T-cell (primary cell): ENCODE measurements at regions not wholly inside any gene's neighbourhood (a gene's known extent, or its start where the extent isn't known, plus 50 kb on each side); places are given as distances from the start of the nearest gene placed in this dataset.

Experiments
- ATAC-seq, 4 experiments: fragments of 200-7000 bp in 3 of 4; fragments of 150-1000 bp in 1 of 4; cut with Tn5 transposase; replicated peaks in 1 of 4; 1 replicate in 3 of 4; 2 replicates in 1 of 4; pipeline ENCODE4 v1.10.0; 2021; ENCODE audit warnings: moderate library complexity in 3 of 4, mild to moderate bottlenecking in 2 of 4, moderate number of reproducible peaks in 1 of 4
- CTCF ChIA-PET, 2 donors: fragments of 300-600 bp; sonication (Branson Sonifier 250); formaldehyde crosslinking; loops; one replicate each; lab custom pipeline; 2022; ENCODE audit warnings: antibody characterized with exemption in 2 of 2; lab: Charles Lee
- POLR2A ChIA-PET, 2 donors: fragments of 300-600 bp; sonication (Branson Sonifier 250); formaldehyde crosslinking; loops; one replicate each; lab custom pipeline; 2022; ENCODE audit warnings: antibody characterized with exemption in 2 of 2; lab: Charles Lee
- DNase-seq, 35 experiments: peaks; one replicate each; pipeline versions ENCODE4 v3.0.0 to v3.0.0-alpha.2; 2013 to 2023
- H3K27ac ChIP-seq: one replicate; pipeline ENCODE4 v1.5.1; 2013; ENCODE audit warnings: low read length
- H3K27me3 ChIP-seq, 2 experiments: replicated peaks in 1 of 2; 1 replicate in 1 of 2; 2 replicates in 1 of 2; pipeline versions ENCODE4 v1.6.1 to v1.7.0; 2013; ENCODE audit warnings: low read length in 1 of 2, mixed read lengths in 1 of 2; ENCODE audit not compliant: control insufficient read depth in 2 of 2, insufficient read depth in 2 of 2; ENCODE audit errors: extremely low read depth in 1 of 2
- H3K36me3 ChIP-seq, 2 donors: 1 replicate in 1 of 2; 2 replicates in 1 of 2; pipeline versions ENCODE4 v1.6.1 to v1.7.0; 2013; ENCODE audit warnings: low read length in 1 of 2; ENCODE audit not compliant: control insufficient read depth in 2 of 2, insufficient read depth in 1 of 2; ENCODE audit errors: extremely low read depth in 1 of 2
- H3K4me1 ChIP-seq, 2 experiments: 1 replicate in 1 of 2; 2 replicates in 1 of 2; pipeline versions ENCODE4 v1.6.1 to v1.7.0; 2013; ENCODE audit warnings: low read length in 2 of 2, mixed read lengths in 1 of 2; ENCODE audit not compliant: insufficient read depth in 2 of 2, control insufficient read depth in 1 of 2; ENCODE audit errors: extremely low read depth in 1 of 2
- H3K4me3 ChIP-seq, 2 donors: 1 replicate in 1 of 2; 2 replicates in 1 of 2; pipeline versions ENCODE4 v1.5.1 to v1.7.0; 2013; ENCODE audit warnings: mild to moderate bottlenecking in 2 of 2, low read length in 1 of 2, moderate library complexity in 1 of 2; ENCODE audit not compliant: control insufficient read depth in 1 of 2; ENCODE audit errors: extremely low read depth in 1 of 2
- H3K9me3 ChIP-seq: 2 replicates; pipeline ENCODE4 v1.7.0; 2013
- H3K27ac Mint-ChIP-seq, 2 donors: one replicate each; pipeline ENCODE4 v1.8.0; 2020 to 2021; ENCODE audit warnings: mild to moderate bottlenecking in 2 of 2, mixed read lengths in 2 of 2
- H3K27me3 Mint-ChIP-seq, 2 donors: one replicate each; pipeline ENCODE4 v1.8.0; 2021 to 2022; ENCODE audit warnings: mixed read lengths in 2 of 2
- H3K36me3 Mint-ChIP-seq: one replicate; pipeline ENCODE4 v1.8.0; 2021; ENCODE audit warnings: mixed read lengths
- H3K4me1 Mint-ChIP-seq, 3 donors: one replicate each; pipeline ENCODE4 v1.8.0; 2020 to 2022; ENCODE audit warnings: mixed read lengths in 3 of 3, mild to moderate bottlenecking in 1 of 3
- H3K4me3 Mint-ChIP-seq, 3 donors: one replicate each; pipeline ENCODE4 v1.8.0; 2020 to 2022; ENCODE audit warnings: mild to moderate bottlenecking in 3 of 3, mixed read lengths in 3 of 3, moderate library complexity in 3 of 3
- H3K9me3 Mint-ChIP-seq, 3 donors: one replicate each; pipeline ENCODE4 v1.8.0; 2020 to 2022; ENCODE audit warnings: mixed read lengths in 3 of 3
- WGBS: methylation state at CpG from one replicate; pipeline ENCODE4 v1.1.5; 2013; ENCODE audit warnings: missing lambda C conversion rate; ENCODE audit not compliant: insufficient coverage; 5-methylcytosine and 5-hydroxymethylcytosine counted together

DNA sequence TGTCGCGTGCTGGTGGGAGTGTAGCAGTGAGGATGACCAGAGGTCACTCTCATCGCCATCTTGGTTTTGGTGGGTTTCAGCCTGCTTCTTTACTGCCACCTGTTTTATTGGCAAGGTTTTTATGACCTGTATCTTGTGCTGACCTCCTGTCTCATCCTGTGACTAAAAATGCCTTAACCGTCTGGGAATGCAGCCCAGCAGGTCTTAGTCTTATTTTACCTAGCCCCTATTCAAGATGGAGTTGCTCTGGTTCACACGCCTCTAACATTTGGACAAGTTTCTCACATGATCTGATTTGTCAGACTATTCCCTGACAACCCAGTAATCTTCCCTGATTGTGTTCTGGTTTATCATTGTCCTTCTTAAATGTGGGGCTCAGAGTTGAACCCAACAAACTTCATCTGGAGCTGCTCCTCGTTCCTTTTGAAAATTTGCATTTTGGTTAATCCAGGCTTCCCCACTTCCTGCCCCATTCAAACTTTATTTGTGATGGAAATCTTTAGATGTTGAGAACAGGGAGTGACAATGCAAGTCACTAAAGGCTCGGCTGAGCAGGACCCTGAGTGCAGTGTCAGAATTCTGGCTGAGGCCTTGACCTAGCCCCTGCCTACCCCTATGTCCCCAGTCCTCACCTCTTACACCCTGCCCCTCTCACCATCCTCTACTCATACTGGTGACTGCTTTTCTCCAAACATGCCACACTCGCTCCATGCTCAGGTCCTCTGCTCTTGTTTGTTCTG lies 226.8 kb downstream of the STIM2 start:
- CTCF ChIA-PET = no interaction called here
- Mint-ChIP-seq H3K4me3 (no peak overlapping the region), H3K9me3 (no peaks in the 10 kb centered on the region), H3K27ac (no peak overlapping the region), H3K4me1 (peaks cover 11 to 19% (median 18%) of the 10 kb centered on the region in 3 donors), H3K27me3 (peaks cover 57 to 59% of the 10 kb centered on the region in 2 donors), H3K36me3 (no peaks in the 10 kb centered on the region)
- POLR2A ChIA-PET = no interaction called here
- no peaks in the 10 kb centered on the region for H3K36me3 ChIP-seq
- H3K27me3 ChIP-seq = peaks cover 2 to 36% of the 10 kb centered on the region in 2 experiments
- WGBS = 93% methylated on average over 6 of the region's 8 CpGs
- ATAC-seq = no peak
- no peak for DNase-seq
- no peak overlapping the region for H3K4me3 ChIP-seq
- H3K9me3 ChIP-seq = no peaks in the 10 kb centered on the region
- no peak overlapping the region for H3K27ac ChIP-seq
- peaks cover 0 to 5% of the 10 kb centered on the region in 2 experiments for H3K4me1 ChIP-seq

DNA sequence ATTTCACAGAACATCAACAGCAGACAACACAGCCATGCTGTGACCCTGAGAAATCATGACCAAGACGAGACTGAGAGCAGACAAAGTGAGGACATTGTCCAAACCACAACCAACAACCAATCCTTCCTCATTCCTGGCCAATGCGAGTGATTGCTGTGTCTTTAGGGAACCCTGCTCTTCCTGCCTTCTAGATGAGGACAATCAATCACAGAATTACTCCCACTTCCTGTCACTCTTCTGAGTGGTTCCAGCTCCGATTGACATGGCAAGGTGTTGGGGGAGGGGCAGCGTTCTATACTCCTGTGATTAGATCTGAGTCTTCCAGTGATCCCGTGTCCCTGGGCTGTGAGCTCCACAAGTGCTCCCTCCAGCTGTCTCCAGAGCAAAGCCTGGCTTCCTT lies 227.8 kb downstream of the STIM2 start:
- DNase-seq (no peak), ATAC-seq (no peak)
- H3K4me3 Mint-ChIP-seq = no peak overlapping the region
- H3K27me3 ChIP-seq = peaks cover 2 to 34% of the 10 kb centered on the region in 2 experiments
- H3K4me1 Mint-ChIP-seq = peaks cover 11 to 19% (median 18%) of the 10 kb centered on the region in 3 donors
- H3K36me3 ChIP-seq = no peaks in the 10 kb centered on the region
- peaks cover 0 to 5% of the 10 kb centered on the region in 2 experiments for H3K4me1 ChIP-seq
- no peak overlapping the region for H3K27ac Mint-ChIP-seq
- ChIA-PET POLR2A (no interaction called here), CTCF (no interaction called here)
- H3K9me3 Mint-ChIP-seq = no peaks in the 10 kb centered on the region
- no peak overlapping the region for H3K4me3 ChIP-seq
- H3K36me3 Mint-ChIP-seq = no peaks in the 10 kb centered on the region
- peaks cover 53 to 57% of the 10 kb centered on the region in 2 donors for H3K27me3 Mint-ChIP-seq
- WGBS = 13% methylated on average over 2 of the region's 5 CpGs
- H3K27ac ChIP-seq = no peak overlapping the region
- no peaks in the 10 kb centered on the region for H3K9me3 ChIP-seq

DNA sequence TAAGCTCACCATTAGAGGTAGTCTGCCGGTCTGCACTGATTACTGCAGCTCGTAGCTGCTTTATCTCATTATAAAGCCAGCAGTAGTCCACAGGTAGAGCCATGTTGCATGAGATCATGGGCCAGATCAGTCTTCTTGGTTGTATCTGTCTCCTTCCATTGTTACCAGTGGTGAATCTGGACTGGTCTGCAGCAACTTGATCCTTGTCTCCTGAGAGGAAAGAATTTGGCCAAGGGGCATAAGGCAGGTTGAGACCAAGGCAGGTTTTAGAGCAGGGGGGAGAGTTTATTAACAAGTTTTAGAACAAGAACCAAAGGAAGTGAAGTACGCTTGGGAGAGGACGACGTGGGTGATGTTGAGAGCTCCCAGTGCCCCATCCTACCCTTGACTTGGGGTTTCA lies 228.5 kb downstream of the STIM2 start:
- ChIA-PET POLR2A (no interaction called here), CTCF (no interaction called here)
- Histone ChIP-seq H3K27me3 (peaks cover 2 to 30% of the 10 kb centered on the region in 2 experiments), H3K27ac (no peak overlapping the region), H3K4me3 (no peak overlapping the region), H3K4me1 (peaks cover 0 to 5% of the 10 kb centered on the region in 2 experiments), H3K9me3 (no peaks in the 10 kb centered on the region), H3K36me3 (no peaks in the 10 kb centered on the region)
- Mint-ChIP-seq H3K36me3 (no peaks in the 10 kb centered on the region), H3K4me3 (no peak overlapping the region), H3K27me3 (peaks cover 48 to 50% of the 10 kb centered on the region in 2 donors), H3K4me1 (peaks cover 11 to 13% (median 12%) of the 10 kb centered on the region in 3 donors), H3K27ac (no peak overlapping the region), H3K9me3 (no peaks in the 10 kb centered on the region)
- whole genome bisulfite sequencing = 100% methylated on average over 1 of the region's 5 CpGs
- ATAC-seq (no peak), DNase-seq (no peak)

DNA sequence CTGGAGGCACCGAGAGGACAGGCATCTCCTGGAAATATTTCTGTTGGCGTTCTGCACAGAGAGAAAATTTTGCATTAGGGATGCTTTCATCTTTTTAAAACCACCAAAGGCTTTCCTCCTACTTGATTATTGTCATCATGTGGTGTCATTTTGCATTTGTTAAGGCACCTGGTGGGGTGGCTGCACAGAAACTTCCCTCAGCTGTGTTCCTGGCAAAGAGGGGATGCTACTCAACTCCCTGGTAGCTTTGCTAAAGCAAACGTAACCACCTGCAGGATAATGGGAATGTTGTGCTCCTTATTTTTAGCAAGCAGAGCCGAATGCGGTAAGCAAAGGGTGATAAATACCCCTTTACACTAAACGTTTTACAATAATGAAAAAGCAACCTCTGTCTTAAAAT lies 229.8 kb downstream of the STIM2 start:
- ChIA-PET POLR2A (no interaction called here), CTCF (no interaction called here)
- Histone ChIP-seq H3K27ac (no peak overlapping the region), H3K4me1 (no peaks in the 10 kb centered on the region), H3K4me3 (no peak overlapping the region), H3K9me3 (no peaks in the 10 kb centered on the region), H3K27me3 (peaks cover 2 to 21% of the 10 kb centered on the region in 2 experiments), H3K36me3 (no peaks in the 10 kb centered on the region)
- no peak overlapping the region for H3K4me3 Mint-ChIP-seq
- peaks cover 38 to 42% of the 10 kb centered on the region in 2 donors for H3K27me3 Mint-ChIP-seq
- H3K36me3 Mint-ChIP-seq = no peaks in the 10 kb centered on the region
- ATAC-seq = no peak
- no peak for DNase-seq
- H3K27ac Mint-ChIP-seq = no peak overlapping the region
- H3K4me1 Mint-ChIP-seq = peaks cover 2 to 6% (median 2%) of the 10 kb centered on the region in 3 donors
- WGBS = no CpG with 5 or more reads among the region's 6 CpGs
- no peaks in the 10 kb centered on the region for H3K9me3 Mint-ChIP-seq

DNA sequence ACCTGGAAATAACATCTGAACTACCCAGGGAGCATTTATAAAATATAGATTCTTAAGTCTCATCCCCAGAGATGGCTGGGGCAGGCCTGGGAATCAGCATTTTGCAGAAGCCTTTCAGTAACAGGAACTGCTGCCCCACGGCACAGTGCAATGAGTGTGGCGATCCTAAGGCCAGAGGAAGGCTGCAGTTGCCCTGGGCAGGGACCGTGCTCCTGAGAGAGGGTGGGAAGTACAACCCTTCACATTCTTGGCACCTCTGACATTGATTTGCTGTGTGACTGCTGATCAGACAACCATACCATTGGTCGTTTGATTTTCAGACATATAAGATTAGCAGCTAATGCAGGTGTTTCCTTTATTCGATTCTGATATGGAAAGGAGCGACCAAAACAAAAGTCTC lies 233.6 kb downstream of the STIM2 start:
- no peak overlapping the region for H3K27ac Mint-ChIP-seq

DNA sequence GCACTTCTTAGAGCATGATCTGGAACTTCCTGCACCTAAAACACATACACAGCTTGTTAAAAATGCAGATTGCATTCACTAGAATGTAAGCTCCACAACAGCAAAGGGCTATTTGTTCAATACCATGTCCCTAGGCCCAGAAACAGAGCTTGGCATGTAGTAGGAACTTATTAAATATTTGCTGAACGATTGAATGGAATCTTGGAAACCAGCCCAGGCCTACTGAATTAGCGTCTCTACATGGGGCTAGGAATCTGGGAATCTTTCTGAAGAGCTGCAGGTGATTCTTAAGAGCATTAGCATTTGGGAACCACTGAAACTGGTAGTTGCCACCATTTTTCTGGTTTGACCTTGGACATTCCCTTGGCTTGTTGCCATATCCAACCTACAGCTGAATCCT lies 234.1 kb downstream of the STIM2 start:
- H3K4me3 ChIP-seq = no peak overlapping the region
- Mint-ChIP-seq H3K4me3 (no peak overlapping the region), H3K4me1 (no peaks in the 10 kb centered on the region), H3K27ac (no peak overlapping the region), H3K27me3 (peaks cover 14 to 27% of the 10 kb centered on the region in 2 donors), H3K36me3 (no peaks in the 10 kb centered on the region), H3K9me3 (peaks cover 0 to 3% (median 0%) of the 10 kb centered on the region in 3 donors)
- 72% methylated on average over 2 of the region's 2 CpGs for WGBS
- H3K36me3 ChIP-seq = no peaks in the 10 kb centered on the region
- peaks cover 0 to 15% of the 10 kb centered on the region in 2 experiments for H3K27me3 ChIP-seq
- ATAC-seq (no peak), DNase-seq (no peak)
- H3K4me1 ChIP-seq = no peaks in the 10 kb centered on the region
- CTCF ChIA-PET = no interaction called here
- POLR2A ChIA-PET = no interaction called here
- no peaks in the 10 kb centered on the region for H3K9me3 ChIP-seq
- H3K27ac ChIP-seq = no peak overlapping the region

More for the DNA sequence above, 233.6 kb downstream of the STIM2 start:
- no peak overlapping the region for H3K4me3 ChIP-seq
- CTCF ChIA-PET = no interaction called here
- peaks cover 0 to 17% of the 10 kb centered on the region in 2 experiments for H3K27me3 ChIP-seq
- no peak overlapping the region for H3K27ac ChIP-seq
- H3K27me3 Mint-ChIP-seq = peaks cover 15 to 27% of the 10 kb centered on the region in 2 donors
- peaks cover 0 to 3% (median 0%) of the 10 kb centered on the region in 3 donors for H3K9me3 Mint-ChIP-seq
- H3K4me1 Mint-ChIP-seq = no peaks in the 10 kb centered on the region
- no peaks in the 10 kb centered on the region for H3K36me3 ChIP-seq
- ATAC-seq = no peak
- WGBS = 88% methylated on average over 5 of the region's 6 CpGs
- POLR2A ChIA-PET = no interaction called here
- H3K4me1 ChIP-seq = no peaks in the 10 kb centered on the region
- no peaks in the 10 kb centered on the region for H3K9me3 ChIP-seq
- no peak for DNase-seq
- H3K36me3 Mint-ChIP-seq = no peaks in the 10 kb centered on the region
- no peak overlapping the region for H3K4me3 Mint-ChIP-seq
